A673 (cell line): ENCODE measurements at regions not wholly inside any gene's neighbourhood (a gene's known extent, or its start where the extent isn't known, plus 50 kb on each side); places are given as distances from the start of the nearest gene placed in this dataset.

ENCODE experiments used
- BruUV-seq: library from RNA; stranded (reverse); fragments of 400-500 nt; replicated peaks from 2 replicates; lab custom pipeline; 2021; lab: Mats Ljungman, UMichigan
- CTCF ChIA-PET: fragments of 300-600 bp; sonication (Branson Sonifier 250); formaldehyde crosslinking; loops from one replicate; lab custom pipeline; 2022; ENCODE audit warnings: antibody characterized with exemption; lab: Charles Lee
- POLR2A ChIA-PET: fragments of 300-600 bp; sonication (Branson Sonifier 250); formaldehyde crosslinking; loops from one replicate; lab custom pipeline; 2022; ENCODE audit warnings: antibody characterized with exemption; ENCODE audit not compliant: low non-redundant PET; lab: Charles Lee
- DNase-seq: peaks from one replicate; pipeline ENCODE4 v3.0.0-alpha.2; 2015; ENCODE audit warnings: low spot score
- H3K27ac ChIP-seq: fragments of 200-600 bp; sonication (generic); 2 replicates; pipeline ENCODE4 v1.5.1; 2016; ENCODE audit warnings: mixed run types, low read depth, mild to moderate bottlenecking, mixed read lengths, antibody characterized with exemption, low read length; ENCODE audit not compliant: poor library complexity, severe bottlenecking
- H3K27me3 ChIP-seq: fragments of 200-600 bp; sonication (generic); replicated peaks from 2 replicates; pipeline ENCODE4 v1.6.1; 2017; ENCODE audit warnings: mixed run types, low read depth, mild to moderate bottlenecking, mixed read lengths, antibody characterized with exemption, low read length; ENCODE audit not compliant: insufficient read depth, poor library complexity
- H3K36me3 ChIP-seq: fragments of 200-600 bp; sonication (generic); 2 replicates; pipeline ENCODE4 v1.6.1; 2016; ENCODE audit warnings: mixed run types, mild to moderate bottlenecking, mixed read lengths, antibody characterized with exemption, low read length; ENCODE audit not compliant: insufficient read depth, poor library complexity, severe bottlenecking
- H3K4me1 ChIP-seq: fragments of 200-600 bp; sonication (generic); 2 replicates; pipeline ENCODE4 v1.6.1; 2017; ENCODE audit warnings: mixed run types, mild to moderate bottlenecking, mixed read lengths, antibody characterized with exemption, low read length; ENCODE audit not compliant: insufficient read depth, poor library complexity, severe bottlenecking
- H3K4me3 ChIP-seq: fragments of 200-600 bp; sonication (generic); 2 replicates; pipeline ENCODE4 v1.5.1; 2016; ENCODE audit warnings: low read depth, mixed run types, mild to moderate bottlenecking, mixed read lengths, low read length; ENCODE audit not compliant: poor library complexity, severe bottlenecking
- H3K9me3 ChIP-seq: fragments of 200-600 bp; sonication (generic); 2 replicates; pipeline ENCODE4 v1.6.1; 2016; ENCODE audit warnings: mixed run types, low read depth, mild to moderate bottlenecking, mixed read lengths, antibody characterized with exemption, low read length; ENCODE audit not compliant: poor library complexity, severe bottlenecking
- EZH2 ChIP-seq: fragments of 200-600 bp; sonication (generic); IDR thresholded peaks from 2 replicates; pipeline ENCODE4 v1.6.1; 2017; ENCODE audit warnings: borderline replicate concordance, low read depth, mild to moderate bottlenecking, mixed read lengths, antibody characterized with exemption, low read length; ENCODE audit not compliant: poor library complexity, severe bottlenecking
- intact Hi-C: fragments of 100-400 bp; cut with micrococcal nuclease; formaldehyde crosslinking; loops from one replicate; pipeline ENCODE4 v1.10.0; 2022; ENCODE audit not compliant: unreplicated experiment
- TF ChIP-seq, protein P1 (sequence below): fragments of 300-800, 200-600 bp; sonication (generic); conservative IDR thresholded peaks from 2 replicates; pipeline ENCODE4 v1.5.1; 2017; ENCODE audit warnings: low read depth, mild to moderate bottlenecking, antibody characterized with exemption, low read length, moderate library complexity, mixed read lengths

- ChIA-PET POLR2A (interaction anchor here (0.7 kb wide), 1 partner anchor 39 kb away, joined by 3 read pairs; no protein-coding TSS in a partner anchor), CTCF (no interaction called here)
- DNase-seq, result no peak
- Histone ChIP-seq H3K27ac (no peak overlapping the region), H3K4me3 (no peak overlapping the region), H3K27me3 (no peaks in the 10 kb centered on the region), H3K36me3 (no peaks in the 10 kb centered on the region), H3K4me1 (no peaks in the 10 kb centered on the region), H3K9me3 (peaks cover 10% of the 10 kb centered on the region)
- BruUV-seq, result no TSS peak
- intact Hi-C loops, result no loop called here
- TF ChIP-seq, protein P1, sequence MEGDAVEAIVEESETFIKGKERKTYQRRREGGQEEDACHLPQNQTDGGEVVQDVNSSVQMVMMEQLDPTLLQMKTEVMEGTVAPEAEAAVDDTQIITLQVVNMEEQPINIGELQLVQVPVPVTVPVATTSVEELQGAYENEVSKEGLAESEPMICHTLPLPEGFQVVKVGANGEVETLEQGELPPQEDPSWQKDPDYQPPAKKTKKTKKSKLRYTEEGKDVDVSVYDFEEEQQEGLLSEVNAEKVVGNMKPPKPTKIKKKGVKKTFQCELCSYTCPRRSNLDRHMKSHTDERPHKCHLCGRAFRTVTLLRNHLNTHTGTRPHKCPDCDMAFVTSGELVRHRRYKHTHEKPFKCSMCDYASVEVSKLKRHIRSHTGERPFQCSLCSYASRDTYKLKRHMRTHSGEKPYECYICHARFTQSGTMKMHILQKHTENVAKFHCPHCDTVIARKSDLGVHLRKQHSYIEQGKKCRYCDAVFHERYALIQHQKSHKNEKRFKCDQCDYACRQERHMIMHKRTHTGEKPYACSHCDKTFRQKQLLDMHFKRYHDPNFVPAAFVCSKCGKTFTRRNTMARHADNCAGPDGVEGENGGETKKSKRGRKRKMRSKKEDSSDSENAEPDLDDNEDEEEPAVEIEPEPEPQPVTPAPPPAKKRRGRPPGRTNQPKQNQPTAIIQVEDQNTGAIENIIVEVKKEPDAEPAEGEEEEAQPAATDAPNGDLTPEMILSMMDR, result no peak
- no peak for TF ChIP-seq EZH2
These were observed 303.1 kb downstream of the RPLP1 start for GRCh38 chr15:69755551-69756310.

- no peak for DNase-seq
- CTCF ChIA-PET, result no interaction called here
- POLR2A ChIA-PET, result no interaction called here
- H3K27me3 ChIP-seq, result no peaks in the 10 kb centered on the region
- H3K27ac ChIP-seq, result no peak overlapping the region
- no TSS peak for BruUV-seq
- no peaks in the 10 kb centered on the region for H3K36me3 ChIP-seq
- no peaks in the 10 kb centered on the region for H3K4me1 ChIP-seq
- H3K4me3 ChIP-seq, result no peak overlapping the region
- H3K9me3 ChIP-seq, result peaks cover 10% of the 10 kb centered on the region
- TF ChIP-seq, protein P1, result no peak
- no peak for TF ChIP-seq EZH2
- intact Hi-C loops, result no loop called here
These were observed 303.8 kb downstream of the RPLP1 start for GRCh38 chr15:69756440-69756839.

DNA sequence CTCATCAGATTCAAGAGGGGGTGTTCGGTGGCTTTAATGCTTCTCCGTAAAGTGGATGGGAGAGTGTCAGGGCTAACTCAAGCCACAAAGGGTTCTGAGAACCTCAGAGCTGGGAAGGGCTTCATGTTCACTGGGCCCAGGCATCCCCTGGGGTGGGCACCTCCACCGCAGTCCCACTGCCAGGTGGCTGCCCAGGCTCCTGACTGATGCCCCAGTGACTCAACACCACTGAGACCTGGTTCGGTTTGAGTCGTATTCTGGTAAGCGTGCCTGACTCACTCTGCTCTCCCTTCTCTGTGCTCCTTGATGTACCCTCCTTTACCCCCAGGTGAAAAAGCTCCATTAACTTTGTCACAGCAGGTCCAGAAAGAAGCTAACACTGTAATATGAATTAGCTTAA lies 304.6 kb downstream of the RPLP1 start:
- Histone ChIP-seq H3K4me1 (no peaks in the 10 kb centered on the region), H3K27ac (no peak overlapping the region), H3K4me3 (no peak overlapping the region), H3K9me3 (peaks cover 10% of the 10 kb centered on the region), H3K27me3 (no peaks in the 10 kb centered on the region), H3K36me3 (no peaks in the 10 kb centered on the region)
- ChIA-PET CTCF (no interaction called here), POLR2A (no interaction called here)
- BruUV-seq, result no TSS peak
- no peak for DNase-seq
- intact Hi-C loops, result no loop called here
- TF ChIP-seq EZH2, result no peak
- TF ChIP-seq, protein P1, result no peak
